GM12878 (cell line): ENCODE measurements at regions not wholly inside any gene's neighbourhood (a gene's known extent, or its start where the extent isn't known, plus 50 kb on each side); places are given as distances from the start of the nearest gene placed in this dataset.

ENCODE experiments used
- ATAC-seq: fragments of 200-7000 bp; cut with Tn5 transposase; 3 replicates; pipeline ENCODE4 v1.9.1; 2020; ENCODE audit warnings: mild to moderate bottlenecking, moderate library complexity
- BruUV-seq: library from RNA; stranded (reverse); fragments of 400-500 nt; replicated peaks from 2 replicates; lab custom pipeline; 2021; lab: Mats Ljungman, UMichigan
- CTCF ChIA-PET: fragments of 300-600 bp; sonication (Branson Sonifier 250); formaldehyde crosslinking; extraction: SDS; loops from one replicate; lab custom pipeline; 2021; ENCODE audit warnings: inconsistent platforms; lab: Yijun Ruan, JAX
- POLR2A ChIA-PET: fragments of 350-600 bp; formaldehyde crosslinking; extraction: SDS; loops from one replicate; lab custom pipeline; 2021; ENCODE audit warnings: inconsistent platforms; lab: Charles Lee
- RAD21 ChIA-PET: fragments of 300-600 bp; sonication (Branson Sonifier 250); formaldehyde crosslinking; loops from one replicate; lab custom pipeline; 2023; ENCODE audit warnings: antibody characterized with exemption; ENCODE audit not compliant: unreplicated experiment; lab: Charles Lee
- SMC1A ChIA-PET: fragments of 300-600 bp; sonication (Branson Sonifier 250); formaldehyde crosslinking; loops from one replicate; lab custom pipeline; 2023; ENCODE audit not compliant: unreplicated experiment, uncharacterized antibody; lab: Charles Lee
- DNase-seq: peaks from one replicate; pipeline ENCODE4 v3.0.0-alpha.2; 2011; ENCODE audit warnings: low read depth, low spot score
- FAIRE-seq: peaks from 3 replicates; lab custom pipeline; 2011; peaks lifted over from hg19 to GRCh38; lab: Jason Lieb, UNC
- H2AFZ ChIP-seq: 2 replicates; pipeline ENCODE4 v1.6.0; 2011; ENCODE audit warnings: low read depth, low read length, control low read depth; ENCODE audit not compliant: control insufficient read depth
- H3K27ac ChIP-seq: 2 replicates; pipeline ENCODE4 v1.5.1; 2011; ENCODE audit warnings: control low read depth; ENCODE audit not compliant: control insufficient read depth, insufficient read depth
- H3K27me3 ChIP-seq, 2 experiments: replicated peaks in 1 of 2; 2 replicates each; pipeline versions ENCODE4 v1.6.0 to v1.6.1; 2011; ENCODE audit warnings: low read length in 1 of 2; ENCODE audit not compliant: control insufficient read depth in 2 of 2, insufficient read depth in 2 of 2
- H3K36me3 ChIP-seq, 2 experiments: 2 replicates each; pipeline ENCODE4 v1.5.1; 2011; ENCODE audit warnings: low read length in 1 of 2; ENCODE audit not compliant: control insufficient read depth in 2 of 2, insufficient read depth in 2 of 2
- H3K4me1 ChIP-seq: 2 replicates; pipeline ENCODE4 v1.6.1; 2011; ENCODE audit warnings: mild to moderate bottlenecking, low read length, moderate library complexity, mixed read lengths; ENCODE audit not compliant: control insufficient read depth, insufficient read depth
- H3K4me2 ChIP-seq: 2 replicates; pipeline ENCODE4 v1.6.0; 2011; ENCODE audit warnings: control low read depth; ENCODE audit not compliant: control insufficient read depth, insufficient read depth
- H3K4me3 ChIP-seq: fragments of 200-600 bp; sonication (generic); 2 replicates; pipeline ENCODE4 v1.5.1; 2016
- H3K79me2 ChIP-seq: 2 replicates; pipeline ENCODE4 v1.6.0; 2011; ENCODE audit warnings: low read length; ENCODE audit not compliant: control insufficient read depth, insufficient read depth
- H3K9ac ChIP-seq: 2 replicates; pipeline ENCODE4 v1.8.0; 2011; ENCODE audit warnings: low read length, control low read depth, mixed read lengths; ENCODE audit not compliant: control insufficient read depth, insufficient read depth
- H3K9me3 ChIP-seq: replicated peaks from 3 replicates; pipeline ENCODE4 v1.5.1; 2011; ENCODE audit warnings: mild to moderate bottlenecking, low read length; ENCODE audit not compliant: control insufficient read depth, insufficient read depth
- H4K20me1 ChIP-seq: 2 replicates; pipeline ENCODE4 v1.6.0; 2011; ENCODE audit not compliant: control insufficient read depth, insufficient read depth
- BACH1 ChIP-seq: fragments of 450-650 bp; IDR thresholded peaks from 2 replicates; pipeline ENCODE4 v1.6.1; 2017; ENCODE audit warnings: mild to moderate bottlenecking, borderline replicate concordance
- BCLAF1 ChIP-seq: fragments of 450-650 bp; IDR thresholded peaks from 2 replicates; pipeline ENCODE4 v1.6.1; 2017; ENCODE audit warnings: antibody characterized with exemption, mild to moderate bottlenecking, moderate library complexity
- BHLHE40 ChIP-seq, 2 experiments: fragments of 450-650 bp in 1 of 2; IDR thresholded peaks; 2 replicates each; pipeline ENCODE4 v1.6.1; 2011 to 2017; ENCODE audit warnings: low read depth in 2 of 2, borderline replicate concordance in 1 of 2, improper control_type of control experiment in 1 of 2, low read length in 1 of 2, mild to moderate bottlenecking in 1 of 2
- BRCA1 ChIP-seq: IDR thresholded peaks from 2 replicates; pipeline ENCODE4 v1.6.1; 2011; ENCODE audit warnings: low read depth, low read length, improper control_type of control experiment
- EZH2 ChIP-seq: IDR thresholded peaks from 2 replicates; pipeline ENCODE4 v1.6.1; 2012; ENCODE audit warnings: low read depth, mild to moderate bottlenecking, control low read depth, inconsistent platforms, low read length, borderline replicate concordance; ENCODE audit not compliant: control insufficient read depth
- FOXM1 ChIP-seq: IDR thresholded peaks from 2 replicates; pipeline ENCODE4 v1.6.1; 2012; ENCODE audit warnings: low read depth, mild to moderate bottlenecking, inconsistent platforms, low read length, moderate library complexity
- HCFC1 ChIP-seq: fragments of 150-350 bp; IDR thresholded peaks from 2 replicates; pipeline ENCODE4 v1.6.1; 2014; ENCODE audit warnings: low read length
- KDM1A ChIP-seq: fragments of 200-600 bp; sonication (generic); IDR thresholded peaks from 2 replicates; pipeline ENCODE4 v1.6.1; 2016; ENCODE audit warnings: borderline replicate concordance
- PAX8 ChIP-seq: fragments of 450-650 bp; IDR thresholded peaks from 2 replicates; pipeline ENCODE4 v1.6.1; 2017; ENCODE audit warnings: mild to moderate bottlenecking, moderate library complexity
- RUNX3 ChIP-seq: IDR thresholded peaks from 2 replicates; pipeline ENCODE4 v1.6.1; 2012; ENCODE audit warnings: low read length, inconsistent platforms
- SMAD1 ChIP-seq: fragments of 450-650 bp; IDR thresholded peaks from 2 replicates; pipeline ENCODE4 v1.6.1; 2018; ENCODE audit warnings: mild to moderate bottlenecking, low read depth; ENCODE audit not compliant: partially characterized antibody
- SUZ12 ChIP-seq: fragments of 200-600 bp; sonication (generic); IDR thresholded peaks from one replicate; pipeline ENCODE4 v1.6.1; 2018; ENCODE audit warnings: antibody characterized with exemption, mild to moderate bottlenecking; ENCODE audit not compliant: unreplicated experiment
- TARDBP ChIP-seq: IDR thresholded peaks from 2 replicates; pipeline ENCODE4 v1.6.1; 2016; ENCODE audit warnings: borderline replicate concordance
- TCF12 ChIP-seq: IDR thresholded peaks from 2 replicates; pipeline ENCODE4 v1.6.1; 2011; ENCODE audit warnings: low read depth, mild to moderate bottlenecking, low read length
- TCF3 ChIP-seq: IDR thresholded peaks from 2 replicates; pipeline ENCODE4 v1.6.1; 2012; ENCODE audit warnings: low read depth, mild to moderate bottlenecking, low read length, borderline replicate concordance; ENCODE audit not compliant: insufficient read depth
- USF1 ChIP-seq: IDR thresholded peaks from 2 replicates; pipeline ENCODE4 v1.6.1; 2011; ENCODE audit warnings: borderline replicate concordance, low read depth, mild to moderate bottlenecking, moderate library complexity, mixed read lengths, low read length; ENCODE audit not compliant: insufficient read depth; ENCODE audit errors: extremely low read length
- WGBS: methylation state at CpG from one replicate; pipeline ENCODE4 v1.1.6; 2016; ENCODE audit warnings: low lambda C conversion rate; ENCODE audit not compliant: insufficient replicate concordance, insufficient coverage; ENCODE audit errors: missing lambda C conversion rate; 5-methylcytosine and 5-hydroxymethylcytosine counted together
- in situ Hi-C: fragments of 300-500 bp; cut with MboI; formaldehyde crosslinking; loops from 9 replicates; pipeline ENCODE4 v1.14.3; 2018; ENCODE audit warnings: mixed read lengths
- intact Hi-C: fragments of 100-400 bp; cut with micrococcal nuclease; formaldehyde crosslinking; loops from one replicate; pipeline ENCODE4 v1.14.2; 2022; ENCODE audit not compliant: unreplicated experiment

GRCh38 chr21:17964199-17964598, 145.0 kb upstream of the C21orf91 start:
- FAIRE-seq (no peak), DNase-seq (no peak), ATAC-seq (no peak)
- no peak overlapping the region for H3K4me2 ChIP-seq
- no peak overlapping the region for H2AFZ ChIP-seq
- ChIA-PET SMC1A (no interaction called here), CTCF (no interaction called here), POLR2A (no interaction called here), RAD21 (no interaction called here)
- BruUV-seq = no TSS peak
- WGBS = 65% methylated on average over 5 of the region's 5 CpGs
- H3K79me2 ChIP-seq = no peaks in the 10 kb centered on the region
- in situ Hi-C loops = no loop called here
- no peak for TF ChIP-seq HCFC1
- no peak for TF ChIP-seq FOXM1
- no peak for TF ChIP-seq RUNX3
- no peak for TF ChIP-seq BACH1
- no peak for TF ChIP-seq PAX8
- no peak for TF ChIP-seq BCLAF1
- TF ChIP-seq SMAD1 = no peak
- TF ChIP-seq TCF3 = no peak
- TF ChIP-seq TARDBP = no peak
- no peak for TF ChIP-seq TCF12
- TF ChIP-seq BRCA1 = no peak
- TF ChIP-seq BHLHE40 (IDR thresholded peaks at IDR 0.05; ENCODE audit: borderline replicate concordance in 1 of 2, low read depth in 2 of 2, low read length in 1 of 2) = no peak
- TF ChIP-seq EZH2 = no peak
- no peak for TF ChIP-seq SUZ12
- TF ChIP-seq KDM1A = no peak
- TF ChIP-seq USF1 = no peak
- no peaks in the 10 kb centered on the region for H3K27me3 ChIP-seq
- intact Hi-C loops = no loop called here
- H3K27ac ChIP-seq = no peak overlapping the region
- H4K20me1 ChIP-seq = no peaks in the 10 kb centered on the region
- H3K4me1 ChIP-seq = no peaks in the 10 kb centered on the region
- no peak overlapping the region for H3K9ac ChIP-seq
- no peaks in the 10 kb centered on the region for H3K36me3 ChIP-seq
- H3K4me3 ChIP-seq = no peak overlapping the region
- H3K9me3 ChIP-seq = no peaks in the 10 kb centered on the region
